GM18511 (cell line): ENCODE measurements at regions not wholly inside any gene's neighbourhood (a gene's known extent, or its start where the extent isn't known, plus 50 kb on each side); places are given as distances from the start of the nearest gene placed in this dataset.
"Not testable (repeated sequence)": the region's sequence is repeated elsewhere in the genome, so short reads cannot be mapped to it uniquely, and the experiment has no call there.

Experiments used
- ATAC-seq: cut with Tn5 transposase; IDR thresholded peaks from one replicate; pipeline ENCODE4 v1.9.1; 2021; ENCODE audit warnings: mild to moderate bottlenecking, moderate library complexity; ENCODE audit not compliant: unreplicated experiment

GRCh38 chr2:3039188-3040065 is 338.2 kb downstream of the EIPR1 start:
- ATAC-seq, result no peak

DNA sequence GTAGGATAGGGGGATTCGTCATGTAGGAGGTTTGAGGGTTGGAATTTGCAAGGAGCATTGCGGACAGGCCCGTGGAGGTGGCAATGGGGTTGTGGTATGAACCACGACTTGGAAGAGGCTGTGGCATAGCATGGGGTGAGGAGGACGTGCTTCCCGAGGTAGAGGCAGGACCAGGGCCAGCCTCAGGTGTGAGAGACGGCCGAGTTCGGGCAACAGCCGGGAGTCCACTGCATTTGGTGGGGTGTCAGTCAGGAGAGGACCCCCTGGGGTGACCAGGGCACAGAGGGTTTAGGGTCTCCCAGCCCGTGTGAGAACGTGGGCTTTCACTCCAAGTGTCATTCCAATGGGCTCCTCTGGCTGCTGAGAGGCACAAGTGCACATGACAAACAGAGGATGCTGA is 339.0 kb downstream of the EIPR1 start:
- ATAC-seq, result no peak

DNA sequence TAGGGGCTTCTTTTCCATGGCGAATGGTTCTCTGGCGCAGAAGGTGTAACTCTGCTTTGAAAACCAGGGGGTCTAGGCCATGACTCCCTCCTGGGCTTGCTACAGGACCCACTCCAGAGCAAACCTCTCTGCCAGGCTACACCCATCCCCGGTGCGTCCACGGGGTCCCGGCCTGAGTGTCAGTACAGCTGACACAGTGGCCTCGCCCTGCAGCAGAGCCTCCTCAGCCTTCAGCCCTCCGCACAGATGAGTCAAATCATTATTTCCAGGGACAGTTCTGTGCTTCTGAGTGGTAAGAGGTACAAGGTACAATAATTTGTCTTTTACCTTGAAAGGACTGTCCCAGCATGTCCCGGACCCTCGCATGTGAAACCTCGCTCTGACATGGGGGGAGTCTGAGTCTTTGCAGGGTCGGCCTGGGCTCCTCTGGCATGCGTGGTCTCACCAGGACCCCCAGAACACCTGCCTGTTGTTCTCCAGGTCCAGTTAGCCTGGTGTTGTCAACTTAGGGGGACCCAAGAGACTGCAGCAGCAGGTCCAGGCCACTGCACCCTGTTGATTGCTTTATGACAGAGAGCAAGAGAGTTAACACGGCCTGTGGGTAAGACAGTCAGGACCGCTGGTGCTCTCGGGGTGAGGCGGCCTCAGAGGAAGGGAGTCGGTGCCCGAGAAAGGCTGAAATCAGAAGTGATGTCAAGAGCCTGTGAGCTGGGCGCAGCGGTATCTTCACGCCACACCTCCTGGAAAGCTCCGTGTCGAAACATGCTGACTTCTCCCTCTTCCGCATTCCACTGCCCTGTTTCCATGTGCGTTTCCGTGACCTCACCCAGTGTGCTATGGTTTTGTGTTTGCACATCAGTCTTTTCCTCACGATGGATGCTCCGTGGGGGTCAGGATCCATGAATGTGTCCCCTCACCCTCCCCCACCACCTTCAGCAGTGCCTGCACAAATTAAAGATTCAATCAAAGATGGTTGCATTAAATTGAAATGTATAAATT is 340.1 kb downstream of the EIPR1 start:
- no peak for ATAC-seq

GRCh38 chr2:3036432-3037125 is 341.0 kb downstream of the EIPR1 start:
- no peak for ATAC-seq

DNA sequence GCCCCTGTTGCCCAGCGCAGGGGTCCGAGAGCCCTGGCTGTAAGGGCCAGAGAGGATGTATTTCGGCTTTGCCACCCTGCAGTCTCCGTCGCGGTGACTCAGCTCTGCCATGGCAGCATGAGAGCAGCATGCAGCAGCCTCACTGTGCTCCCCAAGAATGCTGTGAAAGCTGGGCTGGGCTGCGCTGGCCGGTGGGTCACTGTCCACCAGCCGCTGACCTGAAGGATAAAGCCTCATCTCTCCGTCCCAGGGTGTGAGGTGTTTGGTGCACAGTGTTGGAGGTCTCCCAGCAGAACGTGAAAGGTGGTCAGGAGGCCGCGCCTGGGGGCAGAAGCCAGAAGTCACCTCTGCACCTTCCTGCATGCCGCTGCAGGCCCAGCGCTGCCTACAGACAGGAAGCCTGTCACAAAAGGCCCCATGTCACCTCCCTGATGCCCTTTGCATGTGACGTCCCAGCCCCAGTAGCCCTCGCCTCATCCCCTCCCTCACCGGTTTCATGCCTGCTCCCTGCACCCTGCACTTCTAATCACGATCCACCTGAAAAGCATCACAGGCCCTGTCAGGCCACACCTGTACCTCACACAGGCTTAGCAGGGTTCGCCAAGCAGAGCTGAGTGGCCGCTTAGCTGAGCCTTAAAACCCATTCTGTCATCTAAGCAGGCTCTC is 342.1 kb downstream of the EIPR1 start:
- ATAC-seq, result no peak

GRCh38 chr2:3034856-3035255 is 342.8 kb downstream of the EIPR1 start:
- ATAC-seq, result no peak

GRCh38 chr2:3034396-3034795 is 343.2 kb downstream of the EIPR1 start:
- no peak for ATAC-seq

DNA sequence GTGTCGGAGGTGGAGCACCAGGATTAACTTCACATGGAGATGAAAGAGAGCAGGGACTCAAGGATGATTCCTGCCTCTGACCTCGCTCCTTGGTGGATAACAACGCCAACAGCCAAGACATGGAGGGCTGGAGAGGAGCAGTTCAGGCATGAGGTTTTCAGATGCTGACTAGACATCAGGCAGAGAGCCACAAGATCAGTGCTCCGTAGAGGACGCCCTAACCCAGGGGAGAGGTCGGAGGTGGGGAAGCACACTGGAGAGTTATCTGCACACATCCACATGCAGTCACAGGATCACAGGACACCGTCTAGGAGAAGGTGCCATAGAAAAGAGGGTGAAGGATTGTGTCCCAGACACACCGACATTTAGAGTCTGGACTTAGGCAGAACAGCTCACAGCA is 344.3 kb downstream of the EIPR1 start:
- ATAC-seq, result no peak

DNA sequence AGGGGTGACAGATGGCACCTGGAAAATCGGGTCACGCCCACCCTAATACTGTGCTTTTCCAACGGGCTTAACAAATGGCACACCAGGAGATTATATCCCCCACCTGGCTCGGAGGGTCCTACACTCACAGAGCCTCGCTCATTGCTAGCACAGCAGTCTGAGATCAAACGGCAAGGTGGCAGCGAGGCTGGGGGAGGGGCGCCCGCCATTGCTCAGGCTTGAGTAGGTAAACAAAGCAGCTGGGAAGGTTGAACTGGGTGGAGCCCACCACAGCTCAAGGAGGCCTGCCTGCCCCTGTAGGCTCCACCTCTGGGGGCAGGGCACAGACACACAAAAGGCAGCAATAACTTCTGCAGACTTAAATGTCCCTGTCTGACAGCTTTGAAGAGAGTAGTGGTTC is 346.8 kb downstream of the EIPR1 start:
- not testable (repeated sequence) for ATAC-seq

- ATAC-seq, result no peak
These were observed 351.6 kb downstream of the EIPR1 start for GRCh38 chr2:3025984-3026383.

DNA sequence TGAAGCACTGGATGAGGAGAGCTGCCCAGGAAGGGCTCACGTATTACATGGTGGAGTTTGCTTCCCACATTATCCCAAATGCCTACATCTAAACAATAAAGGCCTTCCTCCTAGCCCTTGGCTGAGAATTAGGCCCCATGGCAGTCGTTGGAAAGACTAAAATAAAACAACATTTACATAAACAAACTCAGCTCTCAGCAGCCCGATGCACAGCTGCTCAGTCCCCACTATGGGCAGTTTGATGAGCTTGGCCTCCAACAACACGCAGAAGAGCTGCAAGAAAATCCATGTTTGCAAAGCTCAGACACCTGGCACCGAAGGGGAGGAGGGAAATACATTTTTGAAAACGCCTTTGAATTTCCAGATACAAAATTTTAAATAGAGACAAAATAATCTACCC is 352.4 kb downstream of the EIPR1 start:
- ATAC-seq, result no peak

GRCh38 chr2:3024401-3024935 is 353.1 kb downstream of the EIPR1 start:
- ATAC-seq, result no peak

DNA sequence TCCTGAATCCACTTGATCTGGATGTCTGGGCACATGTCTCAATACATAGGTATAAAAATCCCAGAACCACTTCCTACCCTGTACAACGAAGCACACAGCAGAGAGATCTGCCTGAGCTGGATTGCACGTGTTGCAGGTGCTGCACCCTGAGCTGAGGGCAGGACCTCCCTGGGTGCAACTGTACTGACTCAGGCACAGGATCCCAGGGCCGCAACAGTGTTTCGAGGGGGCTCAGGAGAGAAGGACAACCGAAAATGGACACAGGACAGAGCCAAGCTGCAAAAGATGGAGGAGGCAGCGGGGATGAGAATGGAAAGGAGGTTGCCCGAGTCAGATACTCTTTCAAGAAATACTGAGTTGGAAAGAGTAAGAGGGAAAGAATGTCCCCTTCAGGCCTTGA is 354.1 kb downstream of the EIPR1 start:
- ATAC-seq, result no peak

DNA sequence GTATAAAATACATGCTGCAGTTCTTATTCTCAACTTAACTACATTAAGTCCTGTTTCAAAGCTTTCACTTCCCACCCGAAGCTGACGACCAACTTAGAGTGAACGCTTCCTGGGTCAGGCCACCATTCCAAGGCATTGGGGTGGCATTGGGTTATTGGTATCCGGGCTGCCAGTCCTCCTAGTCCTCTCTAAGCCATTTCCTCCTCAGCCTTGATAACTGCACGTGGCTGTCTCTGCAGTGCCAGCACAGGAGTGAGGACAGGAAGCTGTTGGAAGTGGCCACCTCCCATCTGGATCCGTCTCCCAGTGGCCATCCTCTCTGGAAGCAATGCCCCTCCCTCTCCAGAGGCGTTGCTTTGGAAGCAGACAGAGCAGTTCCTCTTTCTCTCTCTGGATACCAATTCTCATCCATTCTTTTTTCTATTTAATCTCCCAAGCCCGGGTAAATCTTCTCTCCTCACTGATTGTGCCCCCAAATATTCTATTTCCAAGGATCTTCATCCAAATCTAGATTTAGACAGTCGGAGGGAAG is 354.7 kb downstream of the EIPR1 start:
- ATAC-seq, result no peak

DNA sequence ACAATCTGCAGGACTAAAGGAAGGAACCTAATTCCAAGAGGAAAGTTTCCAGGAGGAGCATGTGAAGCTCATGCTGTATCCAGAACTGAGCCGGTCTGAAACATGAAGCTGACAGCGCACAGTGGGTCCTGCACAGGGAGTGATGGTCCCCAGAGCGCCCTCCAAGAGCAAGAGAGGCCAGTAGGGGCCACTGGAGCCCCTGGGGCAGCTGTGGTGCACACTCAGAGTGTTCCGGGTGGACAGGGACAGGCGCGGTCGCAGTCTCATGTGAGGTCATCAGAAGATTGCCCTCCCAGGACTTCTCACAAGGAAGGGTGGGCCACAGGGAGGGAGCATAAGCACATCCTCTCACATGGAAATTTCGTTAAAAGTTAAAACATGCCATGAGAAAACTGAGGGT is 355.9 kb downstream of the EIPR1 start:
- no peak for ATAC-seq

- no peak for ATAC-seq
These were observed 367.6 kb downstream of the EIPR1 start for GRCh38 chr2:3010001-3010400.

DNA sequence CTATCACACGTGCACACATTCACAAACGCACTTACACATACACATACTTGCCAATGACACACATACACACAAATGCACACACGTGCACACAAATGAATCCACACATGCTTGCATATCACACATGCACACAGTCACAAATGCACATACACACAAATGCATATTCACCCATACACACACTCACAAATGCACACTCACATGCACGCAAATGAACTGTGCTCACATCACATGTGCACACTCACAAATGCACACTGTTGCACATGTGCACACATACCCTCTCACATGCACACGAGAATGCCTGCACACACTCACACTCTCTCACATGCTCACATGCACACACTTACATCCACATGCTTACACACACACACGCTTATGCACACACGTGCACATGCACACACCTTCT is 368.1 kb downstream of the EIPR1 start:
- no peak for ATAC-seq

- no peak for ATAC-seq
These were observed 368.6 kb downstream of the EIPR1 start for GRCh38 chr2:3009005-3009404.

DNA sequence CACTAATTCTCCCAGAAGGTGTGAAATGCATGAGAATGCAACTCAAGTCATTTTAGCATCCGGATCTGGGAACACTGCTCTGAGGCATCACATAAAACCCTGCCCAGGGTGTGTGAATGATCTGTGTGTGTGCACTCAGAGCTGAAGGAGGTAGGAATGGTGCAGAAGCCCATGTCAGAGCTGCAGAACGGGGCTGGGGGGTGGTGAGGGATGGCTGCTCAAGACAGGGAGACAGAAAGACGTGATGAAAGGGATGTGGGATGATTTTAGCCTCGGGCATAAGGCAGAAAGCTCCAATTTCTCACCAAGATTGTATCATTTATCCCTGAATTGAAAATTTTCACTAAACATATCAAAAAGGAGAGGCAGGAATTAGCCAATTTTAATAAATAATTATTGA is 369.1 kb downstream of the EIPR1 start:
- ATAC-seq, result no peak

DNA sequence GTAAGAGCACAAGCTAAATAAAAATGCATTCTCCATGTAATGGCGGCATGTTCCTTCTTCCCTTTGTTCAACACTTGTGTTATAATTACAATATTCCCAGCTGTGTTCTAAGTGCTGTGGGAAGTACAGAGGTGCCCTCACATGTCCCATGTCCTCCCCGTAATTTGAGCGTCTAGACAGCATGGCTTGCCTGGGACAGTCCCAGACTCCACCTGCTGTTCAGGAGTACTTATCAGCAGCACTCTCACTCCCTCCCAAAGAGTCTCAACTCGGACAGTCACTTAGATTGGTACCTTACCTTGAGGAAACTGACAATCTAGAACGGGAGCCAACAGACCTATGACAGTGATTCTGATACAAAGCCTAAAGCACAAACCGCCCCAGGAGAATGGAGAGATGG is 370.5 kb downstream of the EIPR1 start:
- ATAC-seq, result no peak
